ENCODE measurements at regions not wholly inside any gene's neighbourhood (a gene's known extent, or its start where the extent isn't known, plus 50 kb on each side); places are given as distances from the start of the nearest gene placed in this dataset.

DNA sequence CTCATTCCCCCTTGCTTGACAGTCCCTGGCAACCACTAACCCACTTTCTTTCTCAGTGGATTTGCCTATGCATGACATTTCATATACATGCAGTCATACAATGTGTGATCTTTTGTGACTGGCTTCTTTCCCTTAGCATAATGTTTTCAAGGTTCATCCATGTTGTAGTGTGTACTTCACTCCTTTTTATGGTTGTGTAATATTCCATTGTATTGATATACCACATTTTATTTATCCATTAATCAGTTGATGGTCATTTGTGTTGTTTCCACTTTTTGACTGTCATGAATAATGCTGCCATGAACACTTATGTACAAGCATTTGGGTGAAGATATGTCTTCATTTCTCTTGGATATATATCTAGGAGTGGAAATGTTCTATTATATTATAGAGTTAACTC lies 127.7 kb upstream of the GRIK3 start:
- TF ChIP-seq, protein P1, sequence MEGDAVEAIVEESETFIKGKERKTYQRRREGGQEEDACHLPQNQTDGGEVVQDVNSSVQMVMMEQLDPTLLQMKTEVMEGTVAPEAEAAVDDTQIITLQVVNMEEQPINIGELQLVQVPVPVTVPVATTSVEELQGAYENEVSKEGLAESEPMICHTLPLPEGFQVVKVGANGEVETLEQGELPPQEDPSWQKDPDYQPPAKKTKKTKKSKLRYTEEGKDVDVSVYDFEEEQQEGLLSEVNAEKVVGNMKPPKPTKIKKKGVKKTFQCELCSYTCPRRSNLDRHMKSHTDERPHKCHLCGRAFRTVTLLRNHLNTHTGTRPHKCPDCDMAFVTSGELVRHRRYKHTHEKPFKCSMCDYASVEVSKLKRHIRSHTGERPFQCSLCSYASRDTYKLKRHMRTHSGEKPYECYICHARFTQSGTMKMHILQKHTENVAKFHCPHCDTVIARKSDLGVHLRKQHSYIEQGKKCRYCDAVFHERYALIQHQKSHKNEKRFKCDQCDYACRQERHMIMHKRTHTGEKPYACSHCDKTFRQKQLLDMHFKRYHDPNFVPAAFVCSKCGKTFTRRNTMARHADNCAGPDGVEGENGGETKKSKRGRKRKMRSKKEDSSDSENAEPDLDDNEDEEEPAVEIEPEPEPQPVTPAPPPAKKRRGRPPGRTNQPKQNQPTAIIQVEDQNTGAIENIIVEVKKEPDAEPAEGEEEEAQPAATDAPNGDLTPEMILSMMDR (conservative IDR thresholded peaks at IDR 0.05), result no peak
- no peak for TF ChIP-seq ZFX (IDR thresholded peaks at IDR 0.05)
